Tibial artery (tissue), 4 donors: ENCODE measurements at regions not wholly inside any gene's neighbourhood (a gene's known extent, or its start where the extent isn't known, plus 50 kb on each side); places are given as distances from the start of the nearest gene placed in this dataset.

Experiments
- DNase-seq, 2 donors: peaks; one replicate each; pipeline ENCODE4 v3.0.0-alpha.2; 2019
- H3K27ac ChIP-seq, 2 donors: fragments of 200-600 bp; sonication (generic) in 1 of 2; 1 replicate in 1 of 2; 2 replicates in 1 of 2; pipeline ENCODE4 v1.5.1; 2018 to 2019; ENCODE audit warnings: mild to moderate bottlenecking in 1 of 2
- H3K27me3 ChIP-seq, 2 donors: fragments of 200-600 bp; sonication (generic) in 1 of 2; one replicate each; pipeline versions ENCODE4 v1.5.1 to v1.6.0; 2016 to 2019
- H3K36me3 ChIP-seq, 3 donors: fragments of 200-600 bp; sonication (generic) in 2 of 3; one replicate each; pipeline ENCODE4 v1.5.1; 2016 to 2019; ENCODE audit warnings: mild to moderate bottlenecking in 2 of 3
- H3K4me1 ChIP-seq, 4 donors: fragments of 200-600 bp; sonication (generic) in 2 of 4; 1 replicate in 3 of 4; 2 replicates in 1 of 4; pipeline ENCODE4 v1.5.1; 2016 to 2019
- H3K4me3 ChIP-seq, 2 donors: fragments of 200-600 bp; sonication (generic) in 1 of 2; 1 replicate in 1 of 2; 2 replicates in 1 of 2; pipeline ENCODE4 v1.5.1; 2018 to 2019; ENCODE audit warnings: mild to moderate bottlenecking in 2 of 2
- H3K9me3 ChIP-seq, 3 donors: fragments of 200-600 bp; sonication (generic) in 1 of 3; one replicate each; pipeline ENCODE4 v1.5.1; 2016 to 2019
- intact Hi-C: fragments of 100-400 bp; cut with DNase I; formaldehyde crosslinking; loops from one replicate; pipeline ENCODE4 v1.15.0; 2023; ENCODE audit warnings: low total_unique reads
- TF ChIP-seq, protein P1 (sequence below), 2 experiments: fragments of 200-600 bp in 1 of 2; fragments of 450-650 bp in 1 of 2; IDR thresholded peaks; one replicate each; pipeline ENCODE4 v1.5.1; 2017 to 2019; ENCODE audit warnings: antibody characterized with exemption in 2 of 2, mild to moderate bottlenecking in 1 of 2, moderate library complexity in 1 of 2

DNA sequence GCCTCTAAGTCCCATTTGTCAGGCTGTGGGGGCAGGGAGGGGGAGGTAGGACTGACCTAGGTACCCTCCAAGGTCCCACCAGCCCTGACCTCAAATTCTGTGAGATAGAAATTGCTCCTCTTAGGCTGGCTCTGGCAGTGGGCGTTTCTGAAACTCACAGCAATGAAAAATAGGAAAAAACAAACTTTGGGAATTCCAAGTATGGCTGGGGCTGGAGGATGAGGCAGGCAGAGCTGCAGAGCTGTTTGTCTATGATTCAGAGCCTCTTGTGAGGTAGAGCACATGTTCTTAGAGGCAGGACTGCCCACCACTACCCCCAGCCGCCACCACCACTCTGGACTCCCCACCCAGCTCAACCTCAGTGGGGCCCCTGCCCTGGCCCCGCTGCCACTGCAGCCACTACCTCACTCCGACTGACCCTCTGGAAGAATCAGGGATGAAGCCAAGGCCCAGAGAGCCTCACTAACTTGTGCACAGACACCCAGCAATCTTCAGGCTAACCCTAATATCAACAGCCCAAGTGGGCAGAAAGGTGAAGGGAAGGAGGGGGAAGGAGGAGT lies 98.2 kb downstream of the PJA1 start:
- Histone ChIP-seq H3K27me3 (no peaks in the 10 kb centered on the region), H3K27ac (no peak overlapping the region), H3K9me3 (peaks cover 0 to 14% (median 11%) of the 10 kb centered on the region in 3 donors), H3K36me3 (no peaks in the 10 kb centered on the region), H3K4me3 (no peak overlapping the region), H3K4me1 (peaks cover 0 to 10% (median 3%) of the 10 kb centered on the region in 4 donors)
- no peak for DNase-seq
- intact Hi-C loops, result loop anchor here (10.0 kb wide), 1 partner anchor 232 kb away; no protein-coding TSS in a partner anchor
- TF ChIP-seq, protein P1, sequence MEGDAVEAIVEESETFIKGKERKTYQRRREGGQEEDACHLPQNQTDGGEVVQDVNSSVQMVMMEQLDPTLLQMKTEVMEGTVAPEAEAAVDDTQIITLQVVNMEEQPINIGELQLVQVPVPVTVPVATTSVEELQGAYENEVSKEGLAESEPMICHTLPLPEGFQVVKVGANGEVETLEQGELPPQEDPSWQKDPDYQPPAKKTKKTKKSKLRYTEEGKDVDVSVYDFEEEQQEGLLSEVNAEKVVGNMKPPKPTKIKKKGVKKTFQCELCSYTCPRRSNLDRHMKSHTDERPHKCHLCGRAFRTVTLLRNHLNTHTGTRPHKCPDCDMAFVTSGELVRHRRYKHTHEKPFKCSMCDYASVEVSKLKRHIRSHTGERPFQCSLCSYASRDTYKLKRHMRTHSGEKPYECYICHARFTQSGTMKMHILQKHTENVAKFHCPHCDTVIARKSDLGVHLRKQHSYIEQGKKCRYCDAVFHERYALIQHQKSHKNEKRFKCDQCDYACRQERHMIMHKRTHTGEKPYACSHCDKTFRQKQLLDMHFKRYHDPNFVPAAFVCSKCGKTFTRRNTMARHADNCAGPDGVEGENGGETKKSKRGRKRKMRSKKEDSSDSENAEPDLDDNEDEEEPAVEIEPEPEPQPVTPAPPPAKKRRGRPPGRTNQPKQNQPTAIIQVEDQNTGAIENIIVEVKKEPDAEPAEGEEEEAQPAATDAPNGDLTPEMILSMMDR (IDR thresholded peaks at IDR 0.05), result no peak

DNA sequence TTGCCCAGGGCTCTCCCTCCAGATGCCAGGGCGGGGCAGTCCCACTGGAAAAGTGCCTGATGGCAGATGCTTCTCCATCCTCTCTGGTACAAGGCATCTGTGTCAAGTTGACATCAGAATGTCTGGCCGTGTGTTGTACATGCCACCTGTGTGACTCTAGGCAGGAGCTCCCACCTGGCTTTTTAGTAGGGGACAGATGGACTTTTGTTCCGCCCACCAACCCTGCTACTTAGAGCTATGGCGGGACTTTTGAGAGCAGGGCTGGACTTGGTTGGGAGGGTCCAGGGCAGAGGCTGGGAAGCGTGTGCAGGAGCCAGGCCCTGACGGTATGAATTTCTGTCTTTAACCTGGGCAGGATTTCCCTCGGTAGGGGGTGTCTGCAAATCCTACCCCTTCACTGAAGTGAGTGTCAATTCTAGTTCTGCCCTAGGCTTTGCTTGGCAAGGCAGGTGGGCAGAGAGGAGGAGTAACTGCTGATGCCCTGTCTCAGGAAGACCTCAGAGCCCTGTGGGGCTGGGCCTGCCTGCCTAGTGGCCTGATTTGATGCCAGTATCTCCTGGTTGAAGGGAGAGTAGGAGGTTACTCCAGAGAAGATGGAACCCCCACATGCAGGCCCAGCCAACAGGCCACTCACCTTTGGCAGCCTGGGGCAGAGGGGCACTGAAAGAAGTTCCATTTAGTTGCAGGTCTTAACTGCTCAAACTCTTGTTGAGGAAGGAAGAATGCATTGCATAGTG lies 99.1 kb downstream of the PJA1 start:
- intact Hi-C loops, result loop anchor here (10.0 kb wide), 1 partner anchor 231 kb away; no protein-coding TSS in a partner anchor
- Histone ChIP-seq H3K4me1 (peaks cover 0 to 8% (median 2%) of the 10 kb centered on the region in 4 donors), H3K36me3 (no peaks in the 10 kb centered on the region), H3K9me3 (peaks cover 0 to 14% (median 11%) of the 10 kb centered on the region in 3 donors), H3K27ac (no peak overlapping the region), H3K27me3 (no peaks in the 10 kb centered on the region), H3K4me3 (no peak overlapping the region)
- TF ChIP-seq, protein P1 (IDR thresholded peaks at IDR 0.05), result no peak
- no peak for DNase-seq

DNA sequence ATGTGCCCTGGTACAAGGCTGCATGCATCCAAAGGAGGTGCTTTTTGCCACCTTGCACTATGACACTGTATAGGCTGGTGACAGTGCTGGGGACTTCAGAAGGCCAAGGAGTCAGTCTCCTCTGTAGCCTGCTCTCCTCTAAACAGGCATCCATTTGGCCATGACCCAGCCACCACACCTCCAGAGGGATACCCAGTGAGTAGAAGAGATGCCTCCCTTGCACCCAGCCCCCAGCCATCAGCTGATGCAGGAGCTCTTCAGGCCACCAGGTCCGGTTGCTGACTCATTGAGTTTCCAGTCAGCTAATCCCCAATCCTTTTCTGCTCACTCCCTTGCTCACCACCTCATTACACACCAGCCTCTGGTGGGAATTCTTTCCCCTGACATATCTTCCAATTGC lies 99.8 kb downstream of the PJA1 start:
- H3K27ac ChIP-seq, result no peak overlapping the region
- peaks cover 0 to under 1% (median 0%) of the 10 kb centered on the region in 4 donors for H3K4me1 ChIP-seq
- no peak for DNase-seq
- H3K27me3 ChIP-seq, result no peaks in the 10 kb centered on the region
- intact Hi-C loops, result loop anchor here (10.0 kb wide), 1 partner anchor 231 kb away; no protein-coding TSS in a partner anchor
- no peaks in the 10 kb centered on the region for H3K36me3 ChIP-seq
- TF ChIP-seq, protein P1 (IDR thresholded peaks at IDR 0.05), result no peak
- no peak overlapping the region for H3K4me3 ChIP-seq
- peaks cover 0 to 14% (median 11%) of the 10 kb centered on the region in 3 donors for H3K9me3 ChIP-seq

DNA sequence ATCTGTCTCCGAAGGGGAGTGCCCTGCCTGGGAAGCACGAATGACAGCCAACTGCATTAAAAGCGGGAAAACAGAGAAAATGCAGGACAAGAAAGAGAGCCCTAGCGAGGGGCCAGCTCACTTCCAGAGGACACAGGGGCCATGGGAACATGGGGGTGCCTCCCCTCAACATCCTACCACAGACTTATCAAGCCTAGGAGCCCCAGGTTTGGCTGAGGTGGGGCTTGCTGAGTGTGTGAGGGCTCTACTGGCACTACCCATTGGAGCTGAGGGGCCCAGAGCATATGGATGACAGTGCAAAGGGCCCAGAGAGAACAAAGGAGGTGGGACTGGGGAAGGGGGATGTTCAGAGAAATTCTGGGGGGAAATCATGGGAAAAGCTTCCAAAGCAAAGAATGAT lies 101.8 kb downstream of the PJA1 start:
- no peak overlapping the region for H3K27ac ChIP-seq
- no peaks in the 10 kb centered on the region for H3K27me3 ChIP-seq
- intact Hi-C loops, result loop anchor here (10.0 kb wide), 1 partner anchor 229 kb away; no protein-coding TSS in a partner anchor
- no peak for DNase-seq
- H3K9me3 ChIP-seq, result peaks cover 0 to 14% (median 11%) of the 10 kb centered on the region in 3 donors
- TF ChIP-seq, protein P1 (IDR thresholded peaks at IDR 0.05), result no peak
- H3K4me1 ChIP-seq, result no peaks in the 10 kb centered on the region
- no peak overlapping the region for H3K4me3 ChIP-seq
- H3K36me3 ChIP-seq, result no peaks in the 10 kb centered on the region

DNA sequence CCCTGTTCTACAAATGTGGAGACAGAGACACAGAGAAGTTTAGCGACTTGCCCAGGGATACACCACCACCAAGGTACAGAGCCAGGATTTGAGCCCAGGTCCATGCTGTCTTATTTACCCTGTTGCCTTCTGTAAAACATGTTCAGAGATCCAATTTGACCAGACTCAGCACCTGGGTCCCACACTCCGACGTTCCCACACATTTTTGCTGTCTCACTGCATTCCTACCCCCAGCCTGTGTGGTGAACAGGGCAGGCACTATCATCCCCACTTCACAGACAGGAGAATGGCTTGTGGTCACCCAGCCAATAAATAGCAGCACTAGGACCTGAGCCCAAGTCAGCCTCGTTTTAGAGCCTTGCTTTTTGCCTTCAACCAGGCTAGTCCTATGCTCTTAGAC lies 102.8 kb downstream of the PJA1 start:
- Histone ChIP-seq H3K9me3 (peaks cover 0 to 14% (median 11%) of the 10 kb centered on the region in 3 donors), H3K4me1 (no peaks in the 10 kb centered on the region), H3K27ac (no peak overlapping the region), H3K4me3 (no peak overlapping the region), H3K27me3 (no peaks in the 10 kb centered on the region), H3K36me3 (no peaks in the 10 kb centered on the region)
- TF ChIP-seq, protein P1 (IDR thresholded peaks at IDR 0.05), result no peak
- DNase-seq, result no peak
- intact Hi-C loops, result loop anchor here (10.0 kb wide), 1 partner anchor 228 kb away; no protein-coding TSS in a partner anchor
